A204.1 (cell line): ENCODE measurements at regions not wholly inside any gene's neighbourhood (a gene's known extent, or its start where the extent isn't known, plus 50 kb on each side); places are given as distances from the start of the nearest gene placed in this dataset.

ENCODE experiments used
- FAIRE-seq: peaks from 2 replicates; lab custom pipeline; 2012; peaks lifted over from hg19 to GRCh38; lab: Jason Lieb, UNC

DNA sequence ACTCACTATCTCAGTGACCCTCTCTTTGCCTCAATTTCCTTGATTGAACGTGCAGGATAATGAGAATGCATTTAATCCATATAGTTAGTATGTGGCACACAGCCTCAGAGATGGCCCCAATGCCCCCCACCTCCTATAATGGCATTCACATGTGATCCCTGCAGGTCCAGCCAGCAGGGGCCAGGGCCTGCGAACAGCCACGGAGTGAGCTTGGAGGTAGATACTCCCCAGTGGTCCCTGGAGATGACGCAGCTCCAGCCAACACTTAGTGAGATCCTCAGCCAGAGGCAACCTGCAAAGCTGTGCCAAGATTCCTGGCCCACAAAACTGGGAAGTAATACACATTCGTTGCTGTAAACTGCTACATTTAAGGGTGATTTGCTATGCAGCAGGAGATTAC lies 184.9 kb upstream of the NSMCE3 start:
- no peak for FAIRE-seq

DNA sequence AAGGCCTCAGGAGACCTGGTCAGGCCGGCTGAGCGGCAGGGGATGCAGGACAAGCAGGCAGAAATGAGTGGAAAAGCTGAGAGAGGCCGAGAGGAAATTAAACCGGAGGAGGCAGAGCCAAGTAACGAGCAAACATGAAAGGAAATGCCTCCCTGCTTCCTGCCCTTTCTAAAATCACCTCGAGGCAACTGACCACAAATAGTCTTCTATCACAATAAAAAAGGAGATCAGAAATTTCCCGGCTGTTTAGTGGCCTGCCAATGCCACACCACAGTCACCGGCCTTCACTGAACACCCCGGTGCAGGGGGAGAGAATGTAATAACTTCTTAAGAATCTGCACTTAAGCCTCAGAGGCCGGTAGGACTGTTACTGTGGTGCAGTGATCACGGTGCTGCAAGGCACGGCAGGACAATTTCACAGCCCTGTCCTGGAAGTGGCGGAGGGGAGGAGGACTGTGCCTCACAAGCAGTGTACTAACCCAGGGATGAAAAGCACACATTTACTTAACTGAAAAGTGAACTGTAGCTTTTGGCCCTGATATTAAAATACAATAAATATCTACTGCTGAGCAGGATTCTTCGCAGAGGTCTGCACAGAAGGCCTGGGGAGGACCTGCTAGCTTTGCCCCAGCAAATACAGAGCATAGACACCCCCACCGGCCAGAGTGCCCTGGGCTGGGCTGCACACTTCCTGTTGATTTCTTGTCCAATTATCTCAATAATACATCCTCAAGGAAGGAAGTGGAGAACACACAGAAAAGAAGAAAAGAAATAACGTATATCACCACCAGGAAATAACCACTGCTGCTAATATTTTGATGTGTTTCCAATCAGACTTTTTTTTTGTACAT lies 183.5 kb upstream of the NSMCE3 start:
- no peak for FAIRE-seq

DNA sequence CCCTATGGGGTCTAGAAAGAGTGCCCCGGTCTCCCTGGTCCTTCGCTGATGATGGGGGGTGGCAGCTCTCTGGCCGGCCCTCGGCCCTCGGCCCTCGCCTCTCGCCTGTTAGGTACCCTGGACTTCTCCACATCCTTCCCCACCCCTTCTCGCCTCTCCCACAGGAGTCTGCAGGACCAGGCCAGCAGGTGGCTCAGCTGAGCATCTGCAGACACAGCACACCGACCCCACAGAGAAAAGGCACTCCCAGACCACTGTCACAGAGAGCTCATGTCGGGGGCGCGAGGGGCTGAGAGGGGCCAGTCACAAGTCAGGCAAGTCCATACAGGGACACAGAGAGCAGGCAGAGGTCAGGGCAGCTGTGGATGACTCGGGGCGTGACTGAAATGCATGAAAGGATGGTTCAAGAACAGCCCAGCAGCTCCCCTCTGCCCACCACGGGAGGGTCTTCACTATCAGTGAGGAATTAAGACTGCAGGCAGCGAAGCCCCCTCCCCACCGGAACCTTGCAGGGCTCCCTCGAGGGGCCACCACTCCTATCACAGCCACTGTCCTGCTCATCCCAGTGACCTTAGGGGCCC lies 181.7 kb upstream of the NSMCE3 start:
- no peak for FAIRE-seq

GRCh38 chr15:29449136-29449535 lies 179.5 kb upstream of the NSMCE3 start:
- no peak for FAIRE-seq

DNA sequence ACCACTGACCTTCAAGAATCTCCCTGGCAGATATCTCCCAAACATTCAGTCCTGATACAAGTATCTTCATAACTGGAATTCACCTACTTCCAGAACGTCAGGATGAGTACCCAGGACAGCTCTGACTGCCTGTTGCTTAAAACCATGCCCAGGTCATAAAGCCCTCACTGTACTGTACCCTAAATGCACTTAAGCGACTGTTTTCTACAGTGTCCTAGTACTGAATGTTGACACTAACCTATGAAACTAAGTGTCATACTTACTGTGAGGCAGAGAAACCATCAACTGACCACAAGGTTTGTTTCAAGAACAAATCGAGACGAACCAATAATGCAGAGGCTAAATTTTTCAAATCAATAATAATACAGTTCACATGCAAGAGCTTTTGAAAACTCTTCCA lies 178.7 kb upstream of the NSMCE3 start:
- no peak for FAIRE-seq

GRCh38 chr15:29446480-29446879 lies 176.9 kb upstream of the NSMCE3 start:
- no peak for FAIRE-seq

DNA sequence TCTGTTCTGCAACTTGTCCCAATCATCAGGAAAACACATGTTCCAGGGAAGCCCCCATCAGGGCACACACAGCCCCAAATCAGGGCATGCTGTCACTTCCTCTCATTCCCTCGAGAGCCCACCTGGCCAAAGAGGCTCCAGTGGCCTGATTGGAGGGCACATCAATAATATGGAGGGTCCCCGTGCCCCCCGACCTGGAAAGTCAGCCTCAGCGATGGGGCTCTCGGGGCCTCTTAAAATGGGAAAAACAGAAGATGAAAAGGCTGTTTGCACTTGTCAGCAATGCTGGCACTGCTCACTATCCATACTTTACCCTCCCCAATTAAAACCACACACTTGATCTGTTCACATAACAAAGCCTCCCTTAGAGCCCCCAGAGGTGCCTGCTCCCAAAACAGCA lies 172.9 kb upstream of the NSMCE3 start:
- FAIRE-seq: no peak

DNA sequence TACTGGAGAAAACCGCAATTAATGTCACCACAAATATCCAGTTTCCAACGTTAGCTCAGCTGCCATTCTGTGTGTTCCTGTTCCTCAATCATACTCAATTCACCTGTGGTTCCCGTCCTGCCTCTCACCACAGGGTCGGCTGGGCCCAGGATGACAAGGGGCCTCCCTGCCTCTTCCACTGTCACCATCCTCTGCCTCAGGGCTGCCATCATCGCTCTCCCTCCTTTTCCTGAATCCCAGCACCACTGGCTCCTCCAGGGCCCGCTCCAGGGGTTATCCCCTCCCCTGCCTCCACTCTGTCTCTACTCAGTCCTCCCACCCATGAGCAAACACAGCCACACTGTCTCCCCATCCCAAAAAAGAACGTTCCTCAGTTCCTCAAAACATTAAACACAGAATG lies 170.9 kb upstream of the NSMCE3 start:
- FAIRE-seq: no peak

DNA sequence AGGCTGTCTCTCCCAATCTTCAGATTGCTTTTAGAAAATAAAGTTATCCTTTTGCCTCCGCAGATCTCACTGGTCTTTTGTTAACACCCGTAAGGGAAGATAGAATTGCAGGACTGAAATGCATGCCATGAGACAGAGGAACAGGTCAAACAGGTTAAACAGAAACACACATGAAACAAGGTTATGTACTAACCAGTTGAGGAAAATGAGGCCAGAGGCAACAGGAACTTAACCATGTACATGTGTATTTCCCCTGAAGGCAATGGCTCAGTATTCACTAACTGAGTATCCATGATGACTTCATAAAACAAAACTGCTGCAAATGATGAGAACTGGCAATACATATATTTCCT lies 169.1 kb upstream of the NSMCE3 start:
- no peak for FAIRE-seq

DNA sequence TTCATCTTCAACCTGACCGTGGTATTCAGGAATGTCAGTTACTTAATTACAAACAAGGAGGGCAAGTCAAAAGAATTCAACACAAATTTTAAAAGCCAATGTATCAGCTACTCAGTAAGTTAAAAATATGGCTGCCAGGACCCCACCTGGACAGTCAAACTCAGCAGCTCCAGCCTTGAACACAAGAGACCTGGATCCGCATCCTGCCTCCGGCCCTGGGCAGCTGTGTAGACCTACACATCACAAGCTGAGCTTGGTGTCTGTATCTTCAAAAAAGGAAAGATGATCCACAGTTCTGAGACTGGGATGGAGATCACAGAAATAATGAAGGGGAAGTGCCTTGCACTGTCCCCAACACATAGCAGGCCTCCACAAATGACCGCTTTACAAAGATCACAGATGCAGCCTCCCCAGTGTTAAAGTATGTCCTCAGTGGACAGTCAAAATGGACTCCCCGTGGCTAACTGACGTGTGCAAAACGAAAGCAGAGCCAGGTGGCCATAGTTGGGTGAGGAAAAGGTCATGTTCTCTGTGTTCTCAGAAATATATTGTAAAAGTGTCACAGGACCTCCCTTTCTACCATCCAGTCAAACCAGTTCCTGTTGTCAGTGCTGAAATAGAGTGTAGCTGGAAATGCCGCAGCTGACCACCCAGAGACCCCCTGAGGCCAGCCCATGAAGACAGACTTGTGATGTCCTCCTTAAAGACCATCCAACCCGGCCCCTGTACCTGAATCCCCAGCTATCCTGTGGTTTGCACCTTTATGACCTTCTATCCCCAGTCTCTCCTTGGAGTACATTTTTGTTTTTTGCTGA lies 168.5 kb upstream of the NSMCE3 start:
- FAIRE-seq: no peak

- no peak for FAIRE-seq
Measured at GRCh38 chr15:29435811-29436210, 166.2 kb upstream of the NSMCE3 start.

DNA sequence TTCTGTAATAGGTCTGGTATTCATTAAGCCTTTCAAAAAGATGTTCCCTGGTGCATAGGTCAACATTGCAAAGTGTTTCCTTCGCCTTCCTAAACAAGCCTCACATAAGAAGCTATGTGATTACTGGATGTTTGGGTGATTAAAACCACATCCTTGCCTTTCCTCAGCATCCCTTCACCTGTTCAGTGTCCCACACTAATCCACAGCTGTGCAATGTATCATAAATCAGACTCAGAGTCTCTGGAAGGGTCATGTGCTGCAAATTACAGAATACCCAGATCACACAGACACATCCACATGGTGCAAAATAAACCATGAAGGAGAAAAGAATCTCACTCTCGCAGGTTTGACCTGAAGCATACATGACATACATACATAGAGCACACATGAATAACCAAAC lies 164.7 kb upstream of the NSMCE3 start:
- no peak for FAIRE-seq

DNA sequence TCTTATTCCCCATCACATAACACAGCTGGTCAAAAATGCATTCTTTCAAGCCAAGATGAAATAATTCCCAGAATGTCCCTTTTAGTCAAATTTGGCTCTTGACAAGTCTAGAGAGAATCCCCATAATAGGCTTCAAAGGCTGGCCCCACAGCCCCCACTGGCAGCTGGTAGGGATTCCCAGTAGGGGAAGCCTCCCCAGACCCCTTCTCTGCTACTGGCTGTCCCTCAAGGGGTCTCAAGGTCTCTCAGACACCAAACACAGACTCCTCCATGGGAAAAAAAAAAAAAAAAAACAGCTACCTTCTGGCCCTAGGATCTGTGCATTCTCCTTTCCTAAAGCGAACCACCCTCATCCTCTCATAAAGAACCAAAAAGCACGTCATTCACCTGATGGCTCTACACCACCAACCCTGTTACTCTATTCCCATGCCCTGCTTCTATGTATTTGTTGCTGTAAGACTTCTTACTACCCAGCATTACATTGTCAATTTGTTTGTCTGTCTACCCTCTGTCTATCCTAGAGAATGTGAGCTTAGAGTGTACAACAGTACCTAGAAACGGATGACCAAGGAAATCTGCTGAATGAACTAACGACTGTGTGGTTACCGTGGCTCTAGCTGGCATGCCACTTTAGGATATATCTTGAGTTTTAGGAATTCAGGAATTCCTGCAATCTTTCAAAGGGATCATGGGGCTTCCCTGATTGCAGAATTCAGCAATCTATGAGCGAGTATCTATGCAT lies 164.1 kb upstream of the NSMCE3 start:
- no peak for FAIRE-seq

DNA sequence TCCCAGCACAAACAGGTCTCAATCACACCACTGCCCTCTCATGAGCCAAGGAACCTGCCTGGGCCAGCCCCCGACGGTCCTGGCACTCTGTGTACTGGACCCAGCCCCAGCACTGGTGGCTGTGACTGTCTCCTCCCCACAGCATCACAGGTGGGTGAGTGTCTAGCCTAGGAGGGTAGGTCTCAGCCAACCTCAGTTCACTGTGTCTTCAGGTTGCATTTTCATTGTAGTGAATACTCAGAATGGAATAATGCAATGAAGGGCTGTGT lies 163.4 kb upstream of the NSMCE3 start:
- no peak for FAIRE-seq

- FAIRE-seq: no peak
Measured at GRCh38 chr15:29432191-29433049, 162.8 kb upstream of the NSMCE3 start.

DNA sequence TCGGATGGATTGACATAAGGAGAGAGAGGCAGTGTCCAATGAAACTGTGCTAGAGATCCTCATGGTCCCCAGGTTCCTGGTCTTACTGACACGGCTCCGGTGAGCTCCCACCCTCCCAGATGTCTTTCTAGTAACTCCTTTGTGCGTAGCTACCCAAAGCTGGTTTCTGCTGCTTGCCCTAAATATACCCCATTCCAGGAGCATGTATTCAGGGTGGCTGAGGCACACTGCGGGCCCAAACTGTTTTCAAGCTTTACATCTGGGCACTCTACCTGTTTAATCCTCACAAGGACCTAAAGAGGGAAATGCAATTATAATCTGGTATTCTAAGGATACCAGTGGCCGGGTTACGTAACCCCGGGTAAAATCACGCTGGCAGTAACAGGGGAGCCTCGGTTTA lies 161.2 kb upstream of the NSMCE3 start:
- no peak for FAIRE-seq

- FAIRE-seq: no peak
Measured at GRCh38 chr15:29430124-29430523, 160.5 kb upstream of the NSMCE3 start.

DNA sequence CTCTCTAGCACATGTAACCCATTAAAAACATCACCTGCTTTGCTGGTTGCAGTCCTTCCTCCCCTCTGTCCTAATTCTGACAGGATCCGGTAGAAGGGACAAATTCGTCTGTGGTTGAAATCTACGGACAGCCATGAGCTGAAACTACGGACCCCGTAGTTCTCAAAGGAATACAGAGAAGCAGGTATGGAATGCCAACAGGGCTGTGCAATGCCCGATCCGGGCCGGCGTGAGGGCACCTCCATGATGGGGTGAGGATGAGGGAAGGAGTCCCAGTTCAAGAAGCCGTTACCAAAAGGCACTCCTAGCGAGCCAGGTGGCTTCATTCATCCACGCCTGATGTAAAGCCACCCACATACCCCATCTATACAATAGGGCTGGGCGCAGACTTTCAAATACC lies 160.0 kb upstream of the NSMCE3 start:
- no peak for FAIRE-seq

GRCh38 chr15:29428925-29429573 lies 159.4 kb upstream of the NSMCE3 start:
- FAIRE-seq: no peak

- FAIRE-seq: peak; percentile 95
Measured at GRCh38 chr15:29425864-29426263, 156.2 kb upstream of the NSMCE3 start.

- no peak for FAIRE-seq
Measured at GRCh38 chr15:29424118-29424517, 154.5 kb upstream of the NSMCE3 start.
